SH-SY5Y (cell line): ENCODE measurements at regions not wholly inside any gene's neighbourhood (a gene's known extent, or its start where the extent isn't known, plus 50 kb on each side); places are given as distances from the start of the nearest gene placed in this dataset.

Source experiments
- GATA2 ChIP-seq: IDR thresholded peaks from 2 replicates; pipeline ENCODE4 v1.6.1; 2011; ENCODE audit warnings: mild to moderate bottlenecking, low read depth, low read length
- GATA3 ChIP-seq: IDR thresholded peaks from 2 replicates; pipeline ENCODE4 v1.6.1; 2011; ENCODE audit warnings: low read depth, mild to moderate bottlenecking, low read length, moderate library complexity

GRCh38 chr22:33194529-33195077 is 136.4 kb upstream of the SYN3 start:
- no peak for TF ChIP-seq GATA2
- no peak for TF ChIP-seq GATA3
